Suprapubic skin (tissue), 4 donors: ENCODE measurements at regions not wholly inside any gene's neighbourhood (a gene's known extent, or its start where the extent isn't known, plus 50 kb on each side); places are given as distances from the start of the nearest gene placed in this dataset.

ENCODE experiments used
- DNase-seq, 2 donors: peaks; one replicate each; pipeline ENCODE4 v3.0.0-alpha.2; 2019; ENCODE audit warnings: low spot score in 2 of 2
- H3K27ac ChIP-seq: fragments of 200-600 bp; sonication (generic); one replicate; pipeline ENCODE4 v1.5.1; 2019
- H3K27me3 ChIP-seq: fragments of 200-600 bp; sonication (generic); one replicate; pipeline ENCODE4 v1.5.1; 2019
- H3K36me3 ChIP-seq: fragments of 200-600 bp; sonication (generic); one replicate; pipeline ENCODE4 v1.5.1; 2019
- H3K4me1 ChIP-seq: fragments of 200-600 bp; sonication (generic); one replicate; pipeline ENCODE4 v1.5.1; 2019
- H3K4me3 ChIP-seq: fragments of 200-600 bp; sonication (generic); one replicate; pipeline ENCODE4 v1.5.1; 2019; ENCODE audit warnings: mild to moderate bottlenecking
- H3K9me3 ChIP-seq: fragments of 200-600 bp; sonication (generic); one replicate; pipeline ENCODE4 v1.5.1; 2019
- CTCF ChIP-seq, 2 donors: fragments of 200-600 bp in 1 of 2; fragments of 450-650 bp in 1 of 2; sonication (generic) in 1 of 2; IDR thresholded peaks; one replicate each; pipeline ENCODE4 v1.5.1; 2016 to 2019; ENCODE audit warnings: antibody characterized with exemption in 2 of 2, mild to moderate bottlenecking in 1 of 2, moderate library complexity in 1 of 2
- EP300 ChIP-seq: sonication (generic); formaldehyde crosslinking; IDR thresholded peaks from one replicate; pipeline ENCODE4 v1.6.1; 2017; ENCODE audit warnings: antibody characterized with exemption
- POLR2A ChIP-seq, 2 donors: fragments of 450-650 bp; IDR thresholded peaks; one replicate each; pipeline ENCODE4 v1.6.1; 2017; ENCODE audit warnings: antibody characterized with exemption in 2 of 2, mild to moderate bottlenecking in 2 of 2, moderate library complexity in 2 of 2
- POLR2AphosphoS5 ChIP-seq, 3 donors: sonication (generic); formaldehyde crosslinking; IDR thresholded peaks; one replicate each; pipeline ENCODE4 v1.6.1; 2017; ENCODE audit warnings: antibody characterized with exemption in 3 of 3
- WGBS: methylation state at CpG from one replicate; pipeline ENCODE4 v1.1.5; 2018; 5-methylcytosine and 5-hydroxymethylcytosine counted together

GRCh38 chr6:14723535-14724086 is 522.3 kb upstream of the JARID2 start:
- peaks cover 14% of the 10 kb centered on the region for H3K4me1 ChIP-seq
- no peak for DNase-seq
- no peak overlapping the region for H3K4me3 ChIP-seq
- WGBS = 95% methylated on average over 2 of the region's 2 CpGs
- no peaks in the 10 kb centered on the region for H3K27me3 ChIP-seq
- no peaks in the 10 kb centered on the region for H3K36me3 ChIP-seq
- H3K9me3 ChIP-seq = no peaks in the 10 kb centered on the region
- H3K27ac ChIP-seq = no peak overlapping the region
- TF ChIP-seq CTCF (IDR thresholded peaks at IDR 0.05) = no peak

GRCh38 chr6:14724549-14724948 is 521.3 kb upstream of the JARID2 start:
- no peaks in the 10 kb centered on the region for H3K36me3 ChIP-seq
- H3K4me1 ChIP-seq = peaks cover 23% of the 10 kb centered on the region
- no peak overlapping the region for H3K27ac ChIP-seq
- no peak overlapping the region for H3K4me3 ChIP-seq
- no peaks in the 10 kb centered on the region for H3K9me3 ChIP-seq
- no peak for DNase-seq
- H3K27me3 ChIP-seq = no peaks in the 10 kb centered on the region
- 55% methylated on average over 1 of the region's 1 CpG for WGBS
- TF ChIP-seq POLR2A (IDR thresholded peaks at IDR 0.05) (no peak), EP300 (no peak)

GRCh38 chr6:14726816-14727493 is 518.9 kb upstream of the JARID2 start:
- DNase-seq = no peak
- no peaks in the 10 kb centered on the region for H3K27me3 ChIP-seq
- no peak overlapping the region for H3K4me3 ChIP-seq
- H3K4me1 ChIP-seq = peaks cover 11% of the 10 kb centered on the region
- no peaks in the 10 kb centered on the region for H3K9me3 ChIP-seq
- H3K27ac ChIP-seq = no peak overlapping the region
- H3K36me3 ChIP-seq = no peaks in the 10 kb centered on the region
- WGBS = 90% methylated on average over 7 of the region's 7 CpGs
- TF ChIP-seq POLR2AphosphoS5 (IDR thresholded peaks at IDR 0.05) = no peak

- no peak overlapping the region for H3K27ac ChIP-seq
- WGBS = 81% methylated on average over 7 of the region's 7 CpGs
- no peaks in the 10 kb centered on the region for H3K27me3 ChIP-seq
- peaks cover 12% of the 10 kb centered on the region for H3K4me1 ChIP-seq
- no peaks in the 10 kb centered on the region for H3K9me3 ChIP-seq
- H3K4me3 ChIP-seq = no peak overlapping the region
- H3K36me3 ChIP-seq = no peaks in the 10 kb centered on the region
- TF ChIP-seq EP300 (no peak), POLR2A (IDR thresholded peaks at IDR 0.05) (no peak)
- DNase-seq = no peak
Measured at GRCh38 chr6:14727494-14728395, 518.1 kb upstream of the JARID2 start.

- H3K36me3 ChIP-seq = no peaks in the 10 kb centered on the region
- H3K27me3 ChIP-seq = no peaks in the 10 kb centered on the region
- peak in 2 of 3 donors; percentile 19 to 24 for TF ChIP-seq POLR2AphosphoS5 (IDR thresholded peaks at IDR 0.05)
- TF ChIP-seq EP300 = no peak
- H3K4me3 ChIP-seq = no peak overlapping the region
- no peaks in the 10 kb centered on the region for H3K9me3 ChIP-seq
- H3K4me1 ChIP-seq = peaks cover 18% of the 10 kb centered on the region
- DNase-seq = peak in 1 of 2 donors; percentile 80
- WGBS = 57% methylated on average over 10 of the region's 10 CpGs
- H3K27ac ChIP-seq = no peak overlapping the region
Measured at GRCh38 chr6:14728396-14729024, 517.4 kb upstream of the JARID2 start.

GRCh38 chr6:14729129-14729871 is 516.6 kb upstream of the JARID2 start:
- Histone ChIP-seq H3K9me3 (no peaks in the 10 kb centered on the region), H3K27me3 (no peaks in the 10 kb centered on the region), H3K4me3 (no peak overlapping the region), H3K27ac (no peak overlapping the region), H3K36me3 (no peaks in the 10 kb centered on the region), H3K4me1 (peaks cover 18% of the 10 kb centered on the region)
- DNase-seq = no peak
- TF ChIP-seq POLR2AphosphoS5 (IDR thresholded peaks at IDR 0.05) (no peak), EP300 (no peak), CTCF (IDR thresholded peaks at IDR 0.05) (no peak), POLR2A (IDR thresholded peaks at IDR 0.05) (no peak)
- 84% methylated on average over 13 of the region's 13 CpGs for WGBS
